ENCODE measurements at regions not wholly inside any gene's neighbourhood (a gene's known extent, or its start where the extent isn't known, plus 50 kb on each side); places are given as distances from the start of the nearest gene placed in this dataset.
"Not testable (repeated sequence)": the region's sequence is repeated elsewhere in the genome, so short reads cannot be mapped to it uniquely, and the experiment has no call there.

DNA sequence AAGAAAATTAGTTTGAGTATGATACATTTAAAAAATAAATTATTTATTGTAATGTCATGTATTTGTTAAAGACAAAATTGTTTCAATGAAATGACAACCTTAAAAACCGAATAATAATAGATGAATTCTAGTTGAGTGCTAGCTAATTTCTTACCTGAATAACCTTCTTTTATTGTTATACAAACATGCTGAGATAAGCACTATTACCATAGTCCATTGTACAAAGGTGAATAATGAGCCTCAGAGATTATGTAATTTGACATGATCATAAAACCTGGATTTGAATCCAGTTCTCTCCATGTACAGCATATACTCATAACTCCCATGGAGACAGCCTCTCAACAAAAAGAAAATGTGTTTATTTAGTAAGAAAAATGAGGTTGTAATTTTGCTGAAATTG, 1512.9 kb downstream of the PCDH19 start:
- DNase-seq (ENCODE audit: low spot score) = no peak
- in situ Hi-C loops (cut with HindIII; ENCODE audit: low sequenced_read_pairs) = no loop called here

DNA sequence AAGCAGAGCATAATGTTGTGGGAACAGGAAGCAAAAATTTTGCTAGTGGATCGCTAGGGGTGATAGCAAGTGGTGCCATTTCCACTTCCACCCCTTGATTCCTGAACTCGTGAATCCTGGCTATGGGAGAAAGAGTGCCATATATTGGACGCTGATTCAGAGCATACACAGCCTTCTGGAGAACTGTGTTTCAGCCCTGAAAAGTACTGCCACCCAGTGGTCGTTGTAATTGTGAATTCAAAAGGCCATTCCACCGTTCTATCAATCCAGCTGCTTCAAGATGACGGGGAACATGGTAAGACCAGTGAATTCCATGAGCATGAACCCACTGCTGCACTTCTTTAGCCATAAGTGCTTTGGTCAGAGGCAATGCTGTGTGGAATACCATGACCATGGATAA, 1559.4 kb downstream of the PCDH19 start:
- in situ Hi-C loops (cut with HindIII; ENCODE audit: low sequenced_read_pairs); DNase-seq (ENCODE audit: low spot score): not testable (repeated sequence)

Measured in G401 (cell line).